ENCODE measurements at regions not wholly inside any gene's neighbourhood (a gene's known extent, or its start where the extent isn't known, plus 50 kb on each side); places are given as distances from the start of the nearest gene placed in this dataset.

DNA sequence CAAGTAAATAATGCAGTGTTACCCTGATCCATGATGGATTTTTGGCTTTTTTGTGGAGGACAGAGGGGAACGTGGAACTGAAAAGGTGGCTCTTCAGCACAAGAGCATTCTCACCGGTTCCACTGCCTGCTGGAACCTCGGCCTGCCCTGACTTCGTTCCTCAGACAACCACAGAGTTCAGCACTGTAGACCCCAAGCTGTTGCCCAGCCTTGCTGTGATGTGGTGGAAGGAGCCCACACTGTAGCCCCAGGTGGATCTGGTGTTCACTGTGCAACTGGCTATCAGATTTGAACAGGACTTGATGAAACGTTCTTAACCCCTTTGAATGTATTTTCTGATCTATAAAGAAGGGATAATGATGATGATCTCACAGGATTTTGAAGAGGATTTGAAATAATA lies 293.5 kb downstream of the TRIB2 start:
- ChIA-PET POLR2A (no interaction called here), CTCF (ENCODE audit: low intra/inter-chr PET ratio, low total read pairs) (no interaction called here)
- in situ Hi-C loops (cut with HindIII; ENCODE audit: extremely low pct_ligation_motif_present, low pct_unique_long_range_greater_than_20kb), result no loop called here
- Histone ChIP-seq H3K4me2 (ENCODE audit: low read depth, low read length) (no peak overlapping the region), H3K4me3 (replicated peaks in 1 of 3; ENCODE audit: insufficient read depth in 1 of 3, low read depth in 2 of 3, low read length in 3 of 3) (no peak overlapping the region), H3K36me3 (replicated peaks in 1 of 2; ENCODE audit: control insufficient read depth in 1 of 2, insufficient read depth in 2 of 2, low read length in 2 of 2) (no peaks in the 10 kb centered on the region), H3K27me3 (ENCODE audit: control insufficient read depth in 1 of 2, insufficient read depth in 2 of 2, low read length in 2 of 2) (no peaks in the 10 kb centered on the region), H3K4me1 (ENCODE audit: insufficient read depth, low read length) (no peaks in the 10 kb centered on the region), H2AFZ (ENCODE audit: low read length) (no peak overlapping the region), H3K9me3 (ENCODE audit: low read length) (no peaks in the 10 kb centered on the region), H4K20me1 (ENCODE audit: insufficient read depth, low read length) (no peaks in the 10 kb centered on the region), H3K79me2 (ENCODE audit: insufficient read depth, low read length) (no peaks in the 10 kb centered on the region), H3K9ac (ENCODE audit: insufficient read depth, low read depth, low read length) (no peak overlapping the region), H3K27ac (ENCODE audit: extremely low read length, insufficient read depth, low read length) (no peak overlapping the region)
- no TSS peak for BruUV-seq (replicated peaks)
- ATAC-seq, result no peak
- no peak for TF ChIP-seq ZFP37 (CRISPR knock-in tag; IDR thresholded peaks at IDR 0.05; ENCODE audit: borderline replicate concordance)
- no peak for TF ChIP-seq HDAC2 (CRISPR knock-in tag; IDR thresholded peaks at IDR 0.05)
- no peak for TF ChIP-seq ZNF207 (IDR thresholded peaks at IDR 0.05; ENCODE audit: borderline replicate concordance)
- no peak for TF ChIP-seq GATA4 (IDR thresholded peaks at IDR 0.05; ENCODE audit: borderline replicate concordance, low read depth)
- TF ChIP-seq NRL (CRISPR knock-in tag; IDR thresholded peaks at IDR 0.05; ENCODE audit: borderline replicate concordance), result no peak
- no peak for TF ChIP-seq ZNF496 (CRISPR knock-in tag; IDR thresholded peaks at IDR 0.05; ENCODE audit: insufficient replicate concordance)
- TF ChIP-seq ISL2 (CRISPR knock-in tag; IDR thresholded peaks at IDR 0.05), result no peak
- no peak for TF ChIP-seq MIXL1 (CRISPR knock-in tag; IDR thresholded peaks at IDR 0.05)
- no peak for TF ChIP-seq ZNF225 (CRISPR knock-in tag; IDR thresholded peaks at IDR 0.05)
- TF ChIP-seq RFXANK (CRISPR knock-in tag; IDR thresholded peaks at IDR 0.05), result no peak
- no peak for TF ChIP-seq PLRG1 (conservative IDR thresholded peaks at IDR 0.05)
- no peak for TF ChIP-seq ZNF776 (CRISPR knock-in tag; IDR thresholded peaks at IDR 0.05)
- TF ChIP-seq ZNF562 (CRISPR knock-in tag; IDR thresholded peaks at IDR 0.05; ENCODE audit: borderline replicate concordance), result no peak
- TF ChIP-seq REL (CRISPR knock-in tag; conservative IDR thresholded peaks at IDR 0.05), result no peak
- TF ChIP-seq HOXA9 (CRISPR knock-in tag; IDR thresholded peaks at IDR 0.05; ENCODE audit: borderline replicate concordance), result no peak
- TF ChIP-seq PCBP1 (IDR thresholded peaks at IDR 0.05; ENCODE audit: borderline replicate concordance, low read depth, low read length), result no peak
- WGBS (ENCODE audit: low lambda C conversion rate), result 5% methylated on average over 5 of the region's 5 CpGs
- no peak for FAIRE-seq
- DNase-seq (ENCODE audit: low spot score), result no peak
- intact Hi-C loops (cut with micrococcal nuclease; ENCODE audit: unreplicated experiment), result no loop called here

Measured in HepG2 (cell line).